ENCODE measurements at regions not wholly inside any gene's neighbourhood (a gene's known extent, or its start where the extent isn't known, plus 50 kb on each side); places are given as distances from the start of the nearest gene placed in this dataset.
"Not testable (repeated sequence)": the region's sequence is repeated elsewhere in the genome, so short reads cannot be mapped to it uniquely, and the experiment has no call there.

DNA sequence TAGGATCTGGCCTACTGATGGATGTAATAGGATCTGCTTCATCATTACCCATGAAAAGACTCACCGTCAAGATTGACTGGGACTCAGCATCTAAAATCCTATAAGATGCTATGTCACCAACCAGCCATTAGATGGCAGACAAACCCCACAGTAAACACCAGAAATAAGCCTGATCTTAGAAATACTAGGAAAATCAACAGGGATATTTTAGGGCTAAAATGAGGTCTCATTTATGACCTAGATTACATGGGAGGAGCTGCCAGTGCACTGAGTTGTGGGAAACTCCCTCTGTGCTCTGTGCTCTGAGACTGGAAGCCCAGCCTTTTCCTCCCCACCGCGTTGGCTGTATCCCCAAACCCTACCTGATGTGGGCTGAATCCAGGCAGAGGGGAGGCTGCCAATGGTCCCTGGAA, 1335.8 kb downstream of the RPIA start:
- not testable (repeated sequence) for H3K4me1 ChIP-seq (ENCODE audit: insufficient read depth); H4K20me1 ChIP-seq (ENCODE audit: insufficient read depth, poor library complexity, severe bottlenecking); H3K9me3 ChIP-seq (ENCODE audit: low read depth); H3K36me3 ChIP-seq (replicated peaks; ENCODE audit: insufficient read depth, low read depth); H3K79me2 ChIP-seq; H3K27me3 ChIP-seq; H3K4me3 ChIP-seq; H3K9me2 ChIP-seq (replicated peaks; ENCODE audit: insufficient read depth); DNase-seq (ENCODE audit: low spot score); H3K4me2 ChIP-seq; H3K27ac ChIP-seq; H2AFZ ChIP-seq
- WGBS (ENCODE audit: low lambda C conversion rate, missing lambda C conversion rate): 63% methylated on average over 3 of the region's 3 CpGs

DNA sequence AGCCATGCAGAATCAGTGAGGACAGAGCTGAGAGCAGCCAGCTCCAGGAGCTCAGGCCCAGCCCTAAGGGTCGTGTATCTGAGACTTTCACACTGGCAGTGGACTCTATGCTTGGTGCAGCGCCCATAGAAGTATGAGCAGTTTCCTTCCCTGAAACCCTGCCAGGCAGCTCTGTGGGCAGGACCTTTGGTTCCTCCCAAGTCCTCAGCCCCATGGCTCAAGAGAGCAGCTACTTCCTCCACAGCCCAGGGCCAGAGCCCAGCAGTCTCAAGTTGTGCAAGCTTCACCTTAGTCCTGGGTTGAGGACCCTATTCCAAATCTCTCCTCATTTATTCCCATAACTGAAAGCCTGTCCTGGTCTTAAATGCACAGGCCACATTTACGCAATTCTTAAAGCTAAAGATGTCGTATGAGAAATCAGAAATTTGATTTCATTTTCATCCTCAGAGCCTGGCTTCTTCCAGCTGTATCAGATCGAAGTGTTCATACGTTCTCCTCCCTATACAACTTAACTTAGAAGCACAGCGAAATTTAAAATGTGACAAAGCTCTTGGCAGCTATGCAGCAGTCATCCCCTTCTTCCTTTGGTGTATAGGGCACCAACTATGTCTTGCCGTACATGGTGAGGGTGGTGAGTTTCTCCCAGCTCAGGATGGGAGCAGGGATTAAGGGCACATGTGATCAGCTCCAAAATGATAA, 1337.1 kb downstream of the RPIA start:
- H3K79me2 ChIP-seq; H3K9me3 ChIP-seq (ENCODE audit: low read depth); H2AFZ ChIP-seq; DNase-seq (ENCODE audit: low spot score); H3K27ac ChIP-seq; H3K9me2 ChIP-seq (replicated peaks; ENCODE audit: insufficient read depth); H3K27me3 ChIP-seq; H3K4me1 ChIP-seq (ENCODE audit: insufficient read depth); H4K20me1 ChIP-seq (ENCODE audit: insufficient read depth, poor library complexity, severe bottlenecking); H3K4me3 ChIP-seq; H3K36me3 ChIP-seq (replicated peaks; ENCODE audit: insufficient read depth, low read depth); H3K4me2 ChIP-seq: not testable (repeated sequence)
- 63% methylated on average over 8 of the region's 8 CpGs for whole genome bisulfite sequencing (ENCODE audit: low lambda C conversion rate, missing lambda C conversion rate)

DNA sequence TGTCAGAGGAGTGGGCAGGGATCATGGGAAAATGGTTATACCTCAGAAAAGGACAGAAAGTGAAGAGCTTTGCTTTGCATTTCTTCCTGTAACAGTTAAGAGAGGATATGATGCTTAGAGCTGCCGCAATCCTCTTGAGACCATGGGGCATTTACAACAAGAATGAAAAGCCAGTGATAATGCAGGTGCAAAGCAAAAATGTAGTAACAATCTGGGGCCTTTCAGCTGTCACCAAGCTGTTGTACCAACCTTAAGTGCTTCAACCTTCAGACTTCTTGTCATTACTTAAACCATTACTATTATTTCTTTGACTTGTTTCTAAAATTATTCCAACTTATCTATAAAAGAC, 1337.6 kb downstream of the RPIA start:
- not testable (repeated sequence) for H4K20me1 ChIP-seq (ENCODE audit: insufficient read depth, poor library complexity, severe bottlenecking); H3K27me3 ChIP-seq; DNase-seq (ENCODE audit: low spot score); H3K4me3 ChIP-seq; H2AFZ ChIP-seq; H3K27ac ChIP-seq; H3K36me3 ChIP-seq (replicated peaks; ENCODE audit: insufficient read depth, low read depth); H3K9me3 ChIP-seq (ENCODE audit: low read depth); H3K79me2 ChIP-seq; H3K9me2 ChIP-seq (replicated peaks; ENCODE audit: insufficient read depth); H3K4me1 ChIP-seq (ENCODE audit: insufficient read depth); H3K4me2 ChIP-seq
- 100% methylated on average over 1 of the region's 1 CpG for WGBS (ENCODE audit: low lambda C conversion rate, missing lambda C conversion rate)

DNA sequence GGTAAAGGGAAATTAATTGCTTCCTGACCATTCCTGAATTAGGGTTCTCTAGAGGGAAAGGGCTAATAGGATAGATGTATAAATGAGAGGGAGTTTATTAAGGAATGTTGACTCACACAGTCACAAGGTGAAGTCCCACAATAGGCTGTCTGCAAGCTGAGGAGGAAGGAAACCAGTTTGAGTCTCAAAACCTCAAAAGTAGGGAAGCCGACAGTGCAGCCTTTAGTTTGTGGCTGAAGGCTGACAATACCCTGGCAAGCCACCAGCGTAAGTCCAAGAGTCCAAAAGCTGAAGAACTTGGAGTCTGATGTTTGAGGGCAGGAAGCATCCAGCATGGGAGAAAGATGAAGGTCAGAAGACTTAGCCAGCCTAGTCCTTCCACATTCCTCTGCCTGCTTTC, 1340.8 kb downstream of the RPIA start:
- H3K9me3 ChIP-seq (ENCODE audit: low read depth); H3K4me1 ChIP-seq (ENCODE audit: insufficient read depth); H2AFZ ChIP-seq; H3K36me3 ChIP-seq (replicated peaks; ENCODE audit: insufficient read depth, low read depth); H3K4me3 ChIP-seq; DNase-seq (ENCODE audit: low spot score); H3K4me2 ChIP-seq; H3K27ac ChIP-seq; H3K79me2 ChIP-seq; H4K20me1 ChIP-seq (ENCODE audit: insufficient read depth, poor library complexity, severe bottlenecking); H3K27me3 ChIP-seq; H3K9me2 ChIP-seq (replicated peaks; ENCODE audit: insufficient read depth): not testable (repeated sequence)
- WGBS (ENCODE audit: low lambda C conversion rate, missing lambda C conversion rate): 73% methylated on average over 2 of the region's 2 CpGs

DNA sequence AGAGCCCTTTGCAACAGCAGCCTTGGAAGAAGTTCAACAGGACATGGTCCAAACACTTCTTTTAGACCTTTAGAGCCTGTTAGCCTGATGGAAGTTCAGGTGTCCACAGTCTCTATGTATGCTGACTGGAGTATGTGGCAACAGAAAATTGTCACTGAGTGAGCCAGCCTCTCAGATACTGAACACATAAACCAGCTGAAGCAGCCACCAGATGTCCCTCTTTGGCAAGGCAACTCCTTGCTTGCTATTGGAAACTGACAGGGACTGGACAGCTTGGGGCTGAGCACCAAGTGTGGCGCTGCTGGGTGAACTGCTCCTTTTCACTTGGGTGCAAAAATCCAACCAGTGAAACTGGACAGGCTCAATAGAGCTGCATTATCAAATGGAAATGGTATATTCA, 1344.9 kb downstream of the RPIA start:
- not testable (repeated sequence) for DNase-seq (ENCODE audit: low spot score); H3K36me3 ChIP-seq (replicated peaks; ENCODE audit: insufficient read depth, low read depth); H3K4me3 ChIP-seq; H3K79me2 ChIP-seq; H3K4me2 ChIP-seq; H3K27ac ChIP-seq; H3K27me3 ChIP-seq; H2AFZ ChIP-seq; H3K9me2 ChIP-seq (replicated peaks; ENCODE audit: insufficient read depth); H4K20me1 ChIP-seq (ENCODE audit: insufficient read depth, poor library complexity, severe bottlenecking); H3K4me1 ChIP-seq (ENCODE audit: insufficient read depth); H3K9me3 ChIP-seq (ENCODE audit: low read depth)
- 21% methylated on average over 1 of the region's 1 CpG for WGBS (ENCODE audit: low lambda C conversion rate, missing lambda C conversion rate)

DNA sequence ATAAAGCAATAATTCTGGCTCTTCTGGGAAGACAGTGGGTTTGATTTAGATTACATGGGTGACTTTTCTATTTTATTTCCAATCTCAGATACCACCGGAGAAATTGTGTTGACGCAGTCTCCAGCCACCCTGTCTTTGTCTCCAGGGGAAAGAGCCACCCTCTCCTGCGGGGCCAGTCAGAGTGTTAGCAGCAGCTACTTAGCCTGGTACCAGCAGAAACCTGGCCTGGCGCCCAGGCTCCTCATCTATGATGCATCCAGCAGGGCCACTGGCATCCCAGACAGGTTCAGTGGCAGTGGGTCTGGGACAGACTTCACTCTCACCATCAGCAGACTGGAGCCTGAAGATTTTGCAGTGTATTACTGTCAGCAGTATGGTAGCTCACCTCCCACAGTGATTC, 1347.6 kb downstream of the RPIA start:
- not testable (repeated sequence) for H3K27me3 ChIP-seq

DNA sequence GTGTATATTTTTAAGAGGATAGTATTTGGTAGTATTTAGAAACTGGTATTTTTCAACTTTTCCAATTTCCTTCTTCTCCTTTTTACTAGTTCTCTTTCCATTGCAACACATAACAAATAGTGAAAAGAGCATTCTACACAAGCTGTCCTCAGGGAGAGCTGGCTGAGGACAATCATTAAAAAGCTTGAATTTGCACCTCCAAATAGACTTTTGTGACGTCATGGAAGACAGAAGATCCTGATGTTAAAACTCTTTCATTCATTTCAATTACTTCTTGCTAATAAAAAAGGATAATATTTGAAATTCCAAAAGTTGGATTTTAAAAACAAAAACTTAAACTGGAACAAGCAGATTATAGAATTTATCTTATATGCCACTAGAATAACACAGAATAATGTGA, 1356.3 kb downstream of the RPIA start:
- H3K4me1 ChIP-seq (ENCODE audit: insufficient read depth); DNase-seq (ENCODE audit: low spot score); H3K9me2 ChIP-seq (replicated peaks; ENCODE audit: insufficient read depth); H3K27ac ChIP-seq; H3K4me2 ChIP-seq; H3K4me3 ChIP-seq; H2AFZ ChIP-seq; H3K9me3 ChIP-seq (ENCODE audit: low read depth); H3K36me3 ChIP-seq (replicated peaks; ENCODE audit: insufficient read depth, low read depth); H3K27me3 ChIP-seq; H3K79me2 ChIP-seq; H4K20me1 ChIP-seq (ENCODE audit: insufficient read depth, poor library complexity, severe bottlenecking): not testable (repeated sequence)
- WGBS (ENCODE audit: low lambda C conversion rate, missing lambda C conversion rate): 25% methylated on average over 1 of the region's 1 CpG

More for the DNA sequence above, 1347.6 kb downstream of the RPIA start:
- DNase-seq (ENCODE audit: low spot score); H3K27ac ChIP-seq; H3K36me3 ChIP-seq (replicated peaks; ENCODE audit: insufficient read depth, low read depth); H2AFZ ChIP-seq; H3K4me1 ChIP-seq (ENCODE audit: insufficient read depth); H3K9me3 ChIP-seq (ENCODE audit: low read depth); H3K79me2 ChIP-seq; H3K4me3 ChIP-seq; H3K4me2 ChIP-seq; H3K9me2 ChIP-seq (replicated peaks; ENCODE audit: insufficient read depth); H4K20me1 ChIP-seq (ENCODE audit: insufficient read depth, poor library complexity, severe bottlenecking): not testable (repeated sequence)
- WGBS (ENCODE audit: low lambda C conversion rate, missing lambda C conversion rate): 56% methylated on average over 4 of the region's 4 CpGs

DNA sequence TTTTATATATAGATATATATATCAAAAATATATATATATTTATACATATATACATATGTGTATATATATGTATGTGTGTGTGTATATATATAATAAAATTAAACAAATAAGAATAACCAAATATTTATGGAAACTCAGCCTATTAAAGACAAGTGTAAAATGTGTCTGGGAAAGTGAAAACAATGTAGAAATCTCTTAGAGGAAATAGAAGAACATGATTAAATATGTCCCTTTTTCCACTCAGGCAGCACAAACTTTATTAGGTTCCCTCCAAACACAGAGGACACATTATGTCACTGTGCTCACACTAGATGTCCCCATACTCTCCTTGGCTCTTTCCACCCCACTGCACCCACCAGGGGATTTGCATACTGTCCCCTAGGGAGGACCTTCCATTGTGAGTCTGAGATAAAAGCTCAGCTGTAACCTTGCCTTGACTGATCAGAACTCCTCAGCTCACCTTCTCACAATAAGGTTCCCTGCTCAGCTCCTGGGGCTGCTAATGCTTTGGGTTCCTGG, 1360.7 kb downstream of the RPIA start:
- not testable (repeated sequence) for H3K27ac ChIP-seq; H3K4me1 ChIP-seq (ENCODE audit: insufficient read depth); H3K36me3 ChIP-seq (replicated peaks; ENCODE audit: insufficient read depth, low read depth); H3K79me2 ChIP-seq; DNase-seq (ENCODE audit: low spot score); H2AFZ ChIP-seq; H3K9me2 ChIP-seq (replicated peaks; ENCODE audit: insufficient read depth); H3K4me3 ChIP-seq; H3K9me3 ChIP-seq (ENCODE audit: low read depth); H3K4me2 ChIP-seq; H3K27me3 ChIP-seq; H4K20me1 ChIP-seq (ENCODE audit: insufficient read depth, poor library complexity, severe bottlenecking)
